PC-9 (cell line): ENCODE measurements at regions not wholly inside any gene's neighbourhood (a gene's known extent, or its start where the extent isn't known, plus 50 kb on each side); places are given as distances from the start of the nearest gene placed in this dataset.

Source experiments
- EZH2 ChIP-seq: fragments of 200-600 bp; sonication (generic); IDR thresholded peaks from 2 replicates; pipeline ENCODE4 v1.8.0; 2017; ENCODE audit warnings: antibody characterized with exemption, low read depth
- TF ChIP-seq, protein P1 (sequence below): fragments of 200-600 bp; sonication (generic); conservative IDR thresholded peaks from 2 replicates; pipeline ENCODE4 v1.6.1; 2017; ENCODE audit warnings: mixed run types, antibody characterized with exemption, mild to moderate bottlenecking, moderate library complexity

DNA sequence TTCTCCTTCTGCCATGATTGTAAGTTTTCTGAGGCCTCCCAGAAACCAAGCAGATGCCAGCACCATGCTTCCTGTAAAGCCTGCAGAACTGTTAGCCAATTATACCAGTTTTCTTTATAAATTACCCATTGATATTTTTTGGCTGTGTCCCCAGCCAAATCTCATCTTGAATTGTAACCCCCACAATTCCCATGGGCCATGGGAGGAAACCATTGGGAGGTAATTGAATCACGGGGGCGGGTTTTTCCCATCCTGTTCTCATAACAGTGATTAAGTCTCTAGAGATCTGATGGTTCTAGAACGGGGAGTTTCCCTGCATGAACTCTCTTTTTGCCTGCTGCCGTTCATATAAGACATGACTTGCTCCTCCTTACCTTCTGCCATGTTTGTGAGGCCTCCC is 788.5 kb downstream of the C6orf118 start:
- TF ChIP-seq, protein P1, sequence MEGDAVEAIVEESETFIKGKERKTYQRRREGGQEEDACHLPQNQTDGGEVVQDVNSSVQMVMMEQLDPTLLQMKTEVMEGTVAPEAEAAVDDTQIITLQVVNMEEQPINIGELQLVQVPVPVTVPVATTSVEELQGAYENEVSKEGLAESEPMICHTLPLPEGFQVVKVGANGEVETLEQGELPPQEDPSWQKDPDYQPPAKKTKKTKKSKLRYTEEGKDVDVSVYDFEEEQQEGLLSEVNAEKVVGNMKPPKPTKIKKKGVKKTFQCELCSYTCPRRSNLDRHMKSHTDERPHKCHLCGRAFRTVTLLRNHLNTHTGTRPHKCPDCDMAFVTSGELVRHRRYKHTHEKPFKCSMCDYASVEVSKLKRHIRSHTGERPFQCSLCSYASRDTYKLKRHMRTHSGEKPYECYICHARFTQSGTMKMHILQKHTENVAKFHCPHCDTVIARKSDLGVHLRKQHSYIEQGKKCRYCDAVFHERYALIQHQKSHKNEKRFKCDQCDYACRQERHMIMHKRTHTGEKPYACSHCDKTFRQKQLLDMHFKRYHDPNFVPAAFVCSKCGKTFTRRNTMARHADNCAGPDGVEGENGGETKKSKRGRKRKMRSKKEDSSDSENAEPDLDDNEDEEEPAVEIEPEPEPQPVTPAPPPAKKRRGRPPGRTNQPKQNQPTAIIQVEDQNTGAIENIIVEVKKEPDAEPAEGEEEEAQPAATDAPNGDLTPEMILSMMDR: no peak
- no peak for TF ChIP-seq EZH2
